IMR-90 (cell line): ENCODE measurements at regions not wholly inside any gene's neighbourhood (a gene's known extent, or its start where the extent isn't known, plus 50 kb on each side); places are given as distances from the start of the nearest gene placed in this dataset.
"Not testable (repeated sequence)": the region's sequence is repeated elsewhere in the genome, so short reads cannot be mapped to it uniquely, and the experiment has no call there.

Experiments
- ATAC-seq: fragments of 200-7000 bp; cut with Tn5 transposase; 2 replicates; pipeline ENCODE4 v1.9.1; 2020; ENCODE audit warnings: low read depth, mild to moderate bottlenecking, moderate library complexity
- BruUV-seq: library from RNA; stranded (reverse); fragments of 400-500 nt; replicated peaks from 2 replicates; lab custom pipeline; 2021; lab: Mats Ljungman, UMichigan
- CTCF ChIA-PET: fragments of 300-600 bp; formaldehyde crosslinking; extraction: SDS; loops from one replicate; lab custom pipeline; 2021; ENCODE audit warnings: antibody characterized with exemption; lab: Yijun Ruan, JAX
- POLR2A ChIA-PET: fragments of 300-600 bp; sonication (Branson Sonifier 250); formaldehyde crosslinking; loops from one replicate; lab custom pipeline; 2022; ENCODE audit warnings: antibody characterized with exemption; ENCODE audit not compliant: unreplicated experiment; lab: Charles Lee
- DNase-seq: peaks from one replicate; pipeline ENCODE4 v3.0.0; 2013
- H2AFZ ChIP-seq: replicated peaks from 2 replicates; pipeline ENCODE3; 2013; ENCODE audit warnings: low read length, mild to moderate bottlenecking; ENCODE audit not compliant: poor library complexity
- H2AK5ac ChIP-seq: 2 replicates; pipeline ENCODE4 v1.6.1; 2013; ENCODE audit warnings: low read depth, low read length, inconsistent platforms
- H2AK9ac ChIP-seq: replicated peaks from 2 replicates; pipeline ENCODE3; 2013; ENCODE audit warnings: mild to moderate bottlenecking, low read depth, low read length, moderate library complexity; ENCODE audit not compliant: poor library complexity
- H2BK120ac ChIP-seq: 2 replicates; pipeline ENCODE4 v1.6.1; 2013; ENCODE audit warnings: low read depth, low read length, inconsistent platforms
- H2BK15ac ChIP-seq: 3 replicates; pipeline ENCODE4 v1.6.1; 2013; ENCODE audit warnings: low read depth, low read length, inconsistent platforms
- H2BK20ac ChIP-seq: 2 replicates; pipeline ENCODE4 v1.6.1; 2013; ENCODE audit warnings: low read depth, mild to moderate bottlenecking, inconsistent platforms, low read length, moderate library complexity
- H2BK5ac ChIP-seq: 2 replicates; pipeline ENCODE4 v1.6.1; 2013; ENCODE audit warnings: mild to moderate bottlenecking, low read depth, low read length, inconsistent platforms; ENCODE audit not compliant: poor library complexity, severe bottlenecking
- H3K14ac ChIP-seq: replicated peaks from 2 replicates; pipeline ENCODE4 v1.6.1; 2013; ENCODE audit warnings: low read depth, low read length, inconsistent platforms
- H3K18ac ChIP-seq: 2 replicates; pipeline ENCODE4 v1.6.1; 2013; ENCODE audit warnings: low read depth, low read length, control low read depth
- H3K23ac ChIP-seq: 2 replicates; pipeline ENCODE4 v1.6.1; 2013; ENCODE audit warnings: low read depth, low read length, inconsistent platforms
- H3K27ac ChIP-seq: 2 replicates; pipeline ENCODE4 v1.5.1; 2013; ENCODE audit warnings: mild to moderate bottlenecking, control low read depth, low read length; ENCODE audit not compliant: insufficient read depth
- H3K27me3 ChIP-seq: 2 replicates; pipeline ENCODE4 v1.6.1; 2013; ENCODE audit warnings: low read length; ENCODE audit not compliant: control insufficient read depth, insufficient read depth
- H3K36me3 ChIP-seq: 2 replicates; pipeline ENCODE4 v1.6.1; 2013; ENCODE audit warnings: low read length, mixed read lengths; ENCODE audit not compliant: control insufficient read depth, insufficient read depth
- H3K4ac ChIP-seq: 2 replicates; pipeline ENCODE4 v1.6.1; 2013; ENCODE audit warnings: low read depth, low read length, inconsistent platforms
- H3K4me1 ChIP-seq: 2 replicates; pipeline ENCODE4 v1.6.1; 2013; ENCODE audit warnings: low read length, mixed read lengths; ENCODE audit not compliant: control insufficient read depth, insufficient read depth
- H3K4me2 ChIP-seq: 2 replicates; pipeline ENCODE4 v1.6.1; 2013; ENCODE audit warnings: low read depth, mild to moderate bottlenecking, control low read depth, low read length, moderate library complexity
- H3K4me3 ChIP-seq: 2 replicates; pipeline ENCODE4 v1.5.1; 2013; ENCODE audit warnings: low read depth, mild to moderate bottlenecking, control low read depth, low read length, moderate library complexity; ENCODE audit not compliant: insufficient read depth
- H3K56ac ChIP-seq: 2 replicates; pipeline ENCODE4 v1.6.1; 2013; ENCODE audit warnings: low read length, inconsistent platforms; ENCODE audit not compliant: insufficient read depth; ENCODE audit errors: extremely low read depth
- H3K79me1 ChIP-seq, 2 experiments: 2 replicates each; pipeline ENCODE4 v1.6.1; 2013; ENCODE audit warnings: low read length in 2 of 2, inconsistent platforms in 1 of 2, low read depth in 1 of 2
- H3K9ac ChIP-seq: 2 replicates; pipeline ENCODE4 v1.6.1; 2013; ENCODE audit warnings: low read depth, low read length, control low read depth
- H3K9me1 ChIP-seq: 2 replicates; pipeline ENCODE4 v1.6.1; 2013; ENCODE audit warnings: low read length, inconsistent platforms; ENCODE audit not compliant: insufficient read depth
- H3K9me3 ChIP-seq: 2 replicates; pipeline ENCODE4 v1.6.1; 2013; ENCODE audit warnings: low read length; ENCODE audit not compliant: control insufficient read depth, insufficient read depth
- H4K20me1 ChIP-seq: 2 replicates; pipeline ENCODE4 v1.6.1; 2013; ENCODE audit warnings: low read length, inconsistent platforms; ENCODE audit not compliant: insufficient read depth
- H4K5ac ChIP-seq: 2 replicates; pipeline ENCODE4 v1.6.1; 2013; ENCODE audit warnings: mild to moderate bottlenecking, low read depth, low read length, control low read depth
- H4K8ac ChIP-seq, 2 experiments: 2 replicates each; pipeline ENCODE4 v1.6.1; 2013; ENCODE audit warnings: low read depth in 2 of 2, low read length in 2 of 2, control low read depth in 1 of 2, inconsistent platforms in 1 of 2
- H4K91ac ChIP-seq: 2 replicates; pipeline ENCODE4 v1.6.1; 2013; ENCODE audit warnings: low read depth, low read length, inconsistent platforms; ENCODE audit not compliant: insufficient read depth
- BHLHE40 ChIP-seq: fragments of 150-350 bp; IDR thresholded peaks from 2 replicates; pipeline ENCODE4 v1.6.1; 2016; ENCODE audit warnings: mild to moderate bottlenecking, low read depth, low read length
- CEBPB ChIP-seq: IDR thresholded peaks from 2 replicates; pipeline ENCODE4 v1.6.1; 2012; ENCODE audit warnings: low read depth, low read length, improper control_type of control experiment
- ELK1 ChIP-seq: fragments of 150-350 bp; IDR thresholded peaks from 2 replicates; pipeline ENCODE4 v1.6.1; 2016; ENCODE audit warnings: low read depth, mild to moderate bottlenecking, low read length, moderate library complexity, borderline replicate concordance
- FOS ChIP-seq: fragments of 150-350 bp; IDR thresholded peaks from 2 replicates; pipeline ENCODE4 v1.6.1; 2016; ENCODE audit warnings: low read depth, low read length
- POLR2A ChIP-seq: IDR thresholded peaks from 2 replicates; pipeline ENCODE4 v1.6.1; 2012; ENCODE audit warnings: mild to moderate bottlenecking, low read depth, low read length
- RAD21 ChIP-seq: IDR thresholded peaks from 2 replicates; pipeline ENCODE4 v1.6.1; 2012; ENCODE audit warnings: low read length, improper control_type of control experiment
- SMC3 ChIP-seq: fragments of 150-350 bp; IDR thresholded peaks from 2 replicates; pipeline ENCODE4 v1.6.1; 2016; ENCODE audit warnings: low read depth, mild to moderate bottlenecking, antibody characterized with exemption, low read length, moderate library complexity
- WGBS, 2 experiments: methylation state at CpG; one replicate each; pipeline versions ENCODE4 v1.1.5 to v1.1.7; 2013; ENCODE audit warnings: missing lambda C conversion rate in 2 of 2; ENCODE audit not compliant: insufficient read length in 1 of 2; ENCODE audit errors: extremely low coverage in 2 of 2; 5-methylcytosine and 5-hydroxymethylcytosine counted together
- dilution Hi-C: fragments of 300-500 bp; cut with HindIII; formaldehyde crosslinking; loops from one replicate; pipeline ENCODE4 v1.14.3; 2018; ENCODE audit warnings: low sequenced_read_pairs; ENCODE audit not compliant: unreplicated experiment
- in situ Hi-C: fragments of 300-500 bp; cut with MboI; formaldehyde crosslinking; loops from 3 replicates; pipeline ENCODE4 v1.14.3; 2019; ENCODE audit warnings: low sequenced_read_pairs, inconsistent platforms, mixed read lengths
- intact Hi-C: fragments of 100-400 bp; cut with micrococcal nuclease; formaldehyde crosslinking; loops from 2 replicates; pipeline ENCODE4 v1.10.0; 2022

- intact Hi-C loops = no loop called here
- H4K91ac ChIP-seq = no peak overlapping the region
- H3K79me1 ChIP-seq = no peaks in the 10 kb centered on the region
- no peak overlapping the region for H2BK5ac ChIP-seq
- H4K8ac ChIP-seq = no peak overlapping the region
- H4K5ac ChIP-seq = no peak overlapping the region
- no peaks in the 10 kb centered on the region for H3K9me1 ChIP-seq
- no peak overlapping the region for H2AK9ac ChIP-seq
- H3K9me3 ChIP-seq = peaks cover 6% of the 10 kb centered on the region; the same call in 1 of the 2 replicates
- no peak overlapping the region for H3K14ac ChIP-seq
- no peak for DNase-seq
- no peak overlapping the region for H3K4me2 ChIP-seq
- no peaks in the 10 kb centered on the region for H3K27me3 ChIP-seq
- no peak overlapping the region for H3K4ac ChIP-seq
- dilution Hi-C loops = no loop called here
- ChIA-PET CTCF (no interaction called here), POLR2A (no interaction called here)
- no peak overlapping the region for H2AK5ac ChIP-seq
- BruUV-seq = no TSS peak
- no peak overlapping the region for H3K18ac ChIP-seq
- TF ChIP-seq FOS (no peak), POLR2A (no peak), ELK1 (no peak), CEBPB (no peak), SMC3 (no peak), RAD21 (no peak), BHLHE40 (no peak)
- H3K4me1 ChIP-seq = no peaks in the 10 kb centered on the region
- H3K56ac ChIP-seq = no peak overlapping the region
- no peak overlapping the region for H2AFZ ChIP-seq
- no peak overlapping the region for H2BK15ac ChIP-seq
- WGBS, 2 experiments = no CpG with 5 or more reads among the region's 2 CpGs
- no peak overlapping the region for H3K23ac ChIP-seq
- H3K27ac ChIP-seq = no peak overlapping the region
- in situ Hi-C loops = loop anchor here (25.0 kb wide), 1 partner anchor 338 kb away; no protein-coding TSS in a partner anchor
- H3K36me3 ChIP-seq = no peaks in the 10 kb centered on the region
- H3K4me3 ChIP-seq = no peak overlapping the region
- H2BK120ac ChIP-seq = no peak overlapping the region
- no peak for ATAC-seq
- H3K9ac ChIP-seq = no peak overlapping the region
- H2BK20ac ChIP-seq = no peak overlapping the region
- no peaks in the 10 kb centered on the region for H4K20me1 ChIP-seq
Measured at GRCh38 chr9:93750045-93750444, 173.7 kb downstream of the PHF2 start.

- H4K5ac ChIP-seq, H4K20me1 ChIP-seq, POLR2A ChIA-PET, H2AK9ac ChIP-seq, H3K4ac ChIP-seq, H2AFZ ChIP-seq, H2BK120ac ChIP-seq, H3K27ac ChIP-seq, CTCF ChIA-PET, dilution Hi-C loops, DNase-seq, H3K56ac ChIP-seq, H3K18ac ChIP-seq, H3K9me3 ChIP-seq, H3K4me1 ChIP-seq, H3K79me1 ChIP-seq, H3K4me3 ChIP-seq, BruUV-seq, H3K9me1 ChIP-seq, intact Hi-C loops, H4K8ac ChIP-seq, H3K4me2 ChIP-seq, H4K91ac ChIP-seq, H2AK5ac ChIP-seq, H3K36me3 ChIP-seq, H2BK5ac ChIP-seq, H3K27me3 ChIP-seq, H3K23ac ChIP-seq, H3K9ac ChIP-seq, H2BK15ac ChIP-seq, ATAC-seq, H2BK20ac ChIP-seq, H3K14ac ChIP-seq: not testable (repeated sequence)
- no CpG with 5 or more reads among the region's 1 CpG for whole genome bisulfite sequencing, 2 experiments
- in situ Hi-C loops = loop anchor here (25.0 kb wide), 1 partner anchor 488 kb away; no protein-coding TSS in a partner anchor
Measured at GRCh38 chr9:93748827-93749226, 172.4 kb downstream of the PHF2 start.
